Putamen (tissue), 1 donor: ENCODE measurements at regions not wholly inside any gene's neighbourhood (a gene's known extent, or its start where the extent isn't known, plus 50 kb on each side); places are given as distances from the start of the nearest gene placed in this dataset.
A peak's percentile ranks its signal among the peaks of the same experiment; 100 is the strongest.
"Not testable (repeated sequence)": the region's sequence is repeated elsewhere in the genome, so short reads cannot be mapped to it uniquely, and the experiment has no call there.

Source experiments
- DNase-seq: peaks from one replicate; pipeline ENCODE4 v3.0.0-alpha.2; 2016; ENCODE audit warnings: low spot score

- DNase-seq: no peak
Measured at GRCh38 chrX:127782904-127783303, 269.3 kb downstream of the ACTRT1 start.

DNA sequence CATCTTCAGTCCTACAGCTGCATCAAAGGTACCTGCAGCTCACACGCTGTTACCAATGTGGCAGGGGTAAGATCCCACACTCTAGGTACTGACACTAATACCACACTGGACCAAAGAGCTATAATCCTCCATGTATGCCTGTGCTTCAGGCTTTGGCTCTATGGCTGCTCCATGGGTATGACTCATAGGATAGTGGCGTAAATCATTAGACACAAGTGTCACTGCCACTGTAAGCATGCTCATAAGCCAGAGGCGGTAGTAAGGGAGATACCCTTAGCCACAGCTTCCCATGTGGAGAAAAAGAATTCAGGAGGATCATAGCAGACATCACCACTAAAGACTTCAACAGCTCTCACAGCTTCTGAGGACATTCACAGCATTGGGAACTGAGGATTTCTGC is 287.5 kb downstream of the ACTRT1 start:
- DNase-seq: no peak

GRCh38 chrX:127762663-127763062 is 289.5 kb downstream of the ACTRT1 start:
- DNase-seq: no peak

- no peak for DNase-seq
Measured at GRCh38 chrX:127732709-127733108, 319.5 kb downstream of the ACTRT1 start.

DNA sequence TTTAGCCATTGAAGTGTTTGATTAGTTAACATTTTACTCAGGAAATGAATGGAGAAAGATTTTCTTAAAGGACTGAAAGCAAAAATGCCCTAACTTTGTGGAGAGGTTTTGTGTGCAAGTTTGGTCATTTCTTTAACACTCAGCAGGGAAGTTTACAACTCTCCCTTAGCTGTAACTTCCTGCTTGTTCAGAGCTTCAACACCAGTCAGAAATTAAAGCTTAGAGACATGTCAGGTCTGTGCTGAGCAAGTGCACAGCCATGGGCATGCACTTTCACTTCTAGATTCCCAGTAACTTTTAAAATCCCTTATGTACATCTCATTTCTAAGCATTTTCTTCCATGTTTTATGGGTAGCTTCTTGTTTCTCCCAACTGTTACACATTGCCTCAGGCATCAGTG is 326.0 kb downstream of the ACTRT1 start:
- DNase-seq: peak; percentile 0

DNA sequence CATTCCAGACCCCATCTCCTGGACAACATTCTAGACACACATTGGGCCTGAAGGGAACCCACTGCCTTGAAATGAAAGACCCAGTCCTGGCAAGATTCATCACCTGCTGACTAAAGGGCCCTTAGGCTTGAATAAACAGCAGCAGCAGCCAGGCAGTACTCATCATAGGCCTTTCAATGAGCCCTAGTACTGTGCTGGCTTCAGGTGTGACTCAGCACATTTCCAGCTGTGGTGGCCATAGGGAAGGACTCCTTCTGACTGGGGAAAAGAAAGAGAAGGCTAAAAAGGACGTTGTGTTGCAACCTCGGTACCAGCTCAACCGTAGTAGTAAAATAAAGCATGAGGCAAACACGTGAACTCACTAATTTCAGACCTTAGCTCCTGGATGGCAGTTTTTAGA is 344.0 kb downstream of the ACTRT1 start:
- DNase-seq: no peak

DNA sequence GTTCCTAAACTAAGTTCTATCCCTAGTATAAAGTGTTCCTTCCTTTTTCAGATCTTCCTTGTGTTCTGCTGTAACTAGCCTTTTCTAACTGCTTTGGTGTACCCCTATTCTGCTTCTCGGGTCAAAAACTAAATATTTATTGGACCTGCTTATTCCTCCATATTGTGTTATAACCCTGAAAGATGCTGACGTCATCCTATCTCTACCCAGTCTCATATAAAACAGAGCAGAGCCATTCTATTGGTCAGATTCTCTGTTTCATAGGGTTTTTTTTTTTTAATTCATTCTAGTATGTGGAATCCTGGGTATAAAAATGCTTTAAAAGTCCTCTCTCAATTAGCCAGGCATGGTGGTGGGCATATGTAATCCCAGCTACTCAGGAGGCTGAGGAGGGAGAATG is 349.7 kb downstream of the ACTRT1 start:
- no peak for DNase-seq

- not testable (repeated sequence) for DNase-seq
Measured at GRCh38 chrX:127662942-127663341, 389.3 kb downstream of the ACTRT1 start.

- no peak for DNase-seq
Measured at GRCh38 chrX:127649011-127649410, 403.2 kb downstream of the ACTRT1 start.

GRCh38 chrX:127621780-127622179 is 430.4 kb downstream of the ACTRT1 start:
- DNase-seq: no peak

DNA sequence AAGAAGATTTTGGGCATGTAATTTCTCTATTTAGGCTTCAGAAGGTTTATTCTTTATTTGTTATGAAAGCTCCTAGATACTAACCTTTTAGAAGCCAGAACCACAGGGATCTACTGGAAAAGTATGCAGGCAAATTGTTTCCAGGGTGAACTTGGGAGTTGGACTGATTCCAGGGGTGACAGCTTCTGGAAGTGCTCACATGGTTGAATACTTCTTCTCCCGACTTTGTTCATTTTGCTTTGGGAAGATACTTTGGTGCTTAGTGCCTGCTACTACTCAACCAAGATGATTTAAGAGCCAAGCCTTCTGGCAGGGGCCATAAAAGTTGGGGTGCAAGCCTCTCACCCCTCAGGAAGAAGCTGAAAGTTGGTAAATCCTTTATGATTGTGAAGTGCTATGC is 445.6 kb downstream of the ACTRT1 start:
- no peak for DNase-seq

DNA sequence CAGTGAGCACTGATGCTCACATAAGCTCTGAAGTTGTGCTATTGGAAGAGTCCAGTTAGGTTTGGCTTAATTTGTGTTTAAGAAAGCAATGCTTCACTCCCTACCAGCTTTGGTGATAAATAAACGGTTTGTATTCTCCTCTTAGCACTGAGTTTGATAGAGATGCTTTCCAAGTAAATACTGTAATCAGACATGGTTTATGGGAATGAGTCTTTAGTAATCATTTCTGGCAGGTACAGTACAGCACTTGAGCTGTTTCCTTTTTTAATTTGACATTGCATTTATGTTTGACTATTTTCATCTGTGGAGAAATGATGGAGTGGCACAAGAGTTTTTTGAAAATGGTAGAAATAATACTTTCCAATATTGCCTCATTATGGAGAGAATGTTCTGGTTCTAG is 455.3 kb downstream of the ACTRT1 start:
- no peak for DNase-seq

GRCh38 chrX:127578395-127578794 is 473.8 kb downstream of the ACTRT1 start:
- no peak for DNase-seq

- DNase-seq: no peak
Measured at GRCh38 chrX:127577884-127578283, 474.3 kb downstream of the ACTRT1 start.

DNA sequence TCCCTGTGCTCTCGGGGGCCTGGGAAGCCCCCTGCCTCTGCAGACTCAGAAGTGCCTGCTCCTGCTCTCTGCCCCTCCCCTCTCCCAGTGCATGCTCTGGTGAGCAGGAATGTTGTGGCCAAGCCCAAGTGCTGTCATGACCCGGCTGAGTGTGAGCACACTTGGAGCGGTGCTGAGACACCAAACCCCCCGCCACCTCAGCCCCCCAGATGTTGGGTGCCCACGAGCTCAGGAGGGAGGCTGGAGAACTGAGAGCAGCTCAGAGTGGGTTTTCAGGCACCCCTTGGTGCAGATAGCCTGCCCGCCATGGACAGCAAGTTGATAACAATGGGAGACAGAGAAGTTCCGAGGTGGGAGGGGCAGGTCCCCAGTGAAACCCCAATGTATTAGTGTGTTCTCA is 477.4 kb downstream of the ACTRT1 start:
- no peak for DNase-seq

- no peak for DNase-seq
Measured at GRCh38 chrX:127572471-127572870, 479.7 kb downstream of the ACTRT1 start.

- DNase-seq: no peak
Measured at GRCh38 chrX:127571834-127572233, 480.4 kb downstream of the ACTRT1 start.

DNA sequence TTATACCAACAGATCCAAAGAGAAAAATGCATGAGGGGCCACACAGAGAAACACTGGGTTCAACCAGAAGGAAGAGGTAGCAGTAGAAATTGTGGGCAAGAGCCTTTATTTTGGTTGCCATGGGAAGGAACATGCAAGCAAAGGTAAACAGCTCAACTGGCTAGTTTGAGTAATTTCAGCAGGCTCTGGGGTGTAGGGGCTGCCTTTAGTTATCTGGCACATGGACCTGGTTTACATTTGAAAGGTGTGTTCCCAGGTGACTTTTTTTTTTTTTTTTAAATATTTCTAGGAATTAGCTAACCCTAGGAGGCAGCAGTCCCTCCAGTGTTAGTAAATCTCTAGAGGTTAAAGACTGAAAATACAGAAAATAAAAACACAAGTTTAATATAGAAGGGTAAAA is 481.9 kb downstream of the ACTRT1 start:
- DNase-seq: no peak

DNA sequence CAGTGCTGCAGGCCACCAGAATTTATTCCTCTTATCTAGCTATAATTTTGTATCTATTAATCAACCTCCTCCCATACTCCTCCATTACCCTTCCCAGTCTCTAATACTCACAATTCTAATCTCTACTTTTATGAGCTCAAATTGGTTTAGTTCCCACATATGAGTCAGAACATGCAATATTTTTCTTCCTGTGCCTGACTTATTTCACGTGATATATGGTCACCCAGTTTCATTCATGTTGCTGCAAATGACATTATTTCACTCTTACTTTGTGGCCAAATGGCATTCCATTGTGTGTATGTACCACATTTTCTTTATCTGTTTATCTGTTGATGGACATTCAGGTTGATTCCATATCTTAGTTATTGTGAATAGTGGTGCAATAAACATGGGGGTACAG is 483.5 kb downstream of the ACTRT1 start:
- no peak for DNase-seq

GRCh38 chrX:127558811-127559210 is 493.4 kb downstream of the ACTRT1 start:
- DNase-seq: no peak

- DNase-seq: no peak
Measured at GRCh38 chrX:127552571-127552970, 499.6 kb downstream of the ACTRT1 start.

DNA sequence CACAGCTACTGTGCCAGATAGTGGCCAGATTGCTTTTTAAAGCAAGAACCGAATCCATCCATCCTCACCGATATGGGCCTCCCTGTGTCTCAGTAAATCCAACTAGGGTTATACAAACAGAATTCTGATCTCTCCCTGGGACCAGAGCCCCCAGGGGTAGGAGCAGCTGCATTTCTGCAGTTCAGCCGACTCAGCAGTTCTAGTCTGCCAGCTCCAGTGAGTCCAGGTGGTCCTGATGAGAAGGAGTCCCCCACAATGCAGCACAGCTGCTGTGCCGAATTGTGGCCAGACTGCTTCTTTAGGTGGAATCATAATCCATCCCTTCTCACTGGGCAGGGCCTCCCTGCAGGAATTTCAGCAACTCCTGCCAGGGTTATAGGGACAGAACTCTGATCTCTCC is 532.9 kb downstream of the ACTRT1 start:
- DNase-seq: no peak

DNA sequence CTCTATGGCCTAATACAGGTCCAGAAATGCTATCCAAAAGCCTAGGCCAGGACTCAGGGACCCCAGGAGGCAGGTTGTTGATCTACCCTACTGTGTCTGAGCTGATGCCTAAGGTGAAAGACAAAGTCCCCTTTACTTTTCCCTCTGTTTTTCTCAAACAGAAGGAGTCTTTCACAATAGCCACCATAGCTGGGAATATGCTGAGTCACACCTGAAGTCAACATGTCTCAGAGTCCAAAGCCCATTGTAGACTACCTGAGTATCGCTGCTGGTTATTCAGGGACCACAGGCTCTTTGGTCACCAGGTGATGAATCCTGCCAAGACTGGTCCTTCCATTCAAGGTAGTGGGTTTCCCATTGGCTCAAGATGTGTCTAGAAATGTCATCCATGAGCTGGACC is 562.2 kb downstream of the ACTRT1 start:
- DNase-seq: no peak

DNA sequence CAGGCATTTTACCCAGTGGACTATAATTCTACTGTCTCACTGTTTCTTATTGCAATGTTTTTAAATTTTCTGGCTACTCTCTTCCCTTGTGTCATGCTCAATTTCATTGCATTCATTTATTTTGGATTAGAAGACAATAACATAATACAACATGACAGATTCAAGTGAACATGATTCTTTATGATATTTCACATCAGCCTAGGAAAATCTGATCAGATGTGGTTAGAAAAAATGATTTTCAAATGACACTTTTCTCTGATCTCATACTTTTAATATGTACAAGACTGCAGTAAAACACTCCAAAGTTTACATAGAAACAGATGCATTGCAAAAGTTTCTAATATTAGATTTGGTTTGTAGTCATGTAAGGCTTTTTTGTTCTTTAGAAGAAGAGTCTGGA is 586.0 kb downstream of the ACTRT1 start:
- DNase-seq: no peak

GRCh38 chrX:127459790-127460189 is 592.4 kb downstream of the ACTRT1 start:
- no peak for DNase-seq
